ENCODE measurements at regions not wholly inside any gene's neighbourhood (a gene's known extent, or its start where the extent isn't known, plus 50 kb on each side); places are given as distances from the start of the nearest gene placed in this dataset.
"Not testable (repeated sequence)": the region's sequence is repeated elsewhere in the genome, so short reads cannot be mapped to it uniquely, and the experiment has no call there.

- H3K27ac Mint-ChIP-seq; H3K4me1 Mint-ChIP-seq (ENCODE audit: low read depth); H3K4me3 Mint-ChIP-seq (ENCODE audit: low read depth); DNase-seq (ENCODE audit: low spot score); H3K27me3 Mint-ChIP-seq (ENCODE audit: low read depth); H3K36me3 Mint-ChIP-seq (ENCODE audit: low read depth); H3K9me3 Mint-ChIP-seq; intact Hi-C loops (cut with micrococcal nuclease): not testable (repeated sequence)
Measured at GRCh38 chr2:89874810-89875595, 1183.5 kb downstream of the RPIA start.

GRCh38 chr2:89876445-89876844 lies 1185.0 kb downstream of the RPIA start:
- H3K9me3 Mint-ChIP-seq; H3K4me1 Mint-ChIP-seq (ENCODE audit: low read depth); H3K27me3 Mint-ChIP-seq (ENCODE audit: low read depth); H3K4me3 Mint-ChIP-seq (ENCODE audit: low read depth); H3K36me3 Mint-ChIP-seq (ENCODE audit: low read depth); intact Hi-C loops (cut with micrococcal nuclease); DNase-seq (ENCODE audit: low spot score); H3K27ac Mint-ChIP-seq: not testable (repeated sequence)

GRCh38 chr2:89876878-89877277 lies 1185.4 kb downstream of the RPIA start:
- H3K9me3 Mint-ChIP-seq = not testable (repeated sequence)

GRCh38 chr2:89882880-89883279 lies 1191.4 kb downstream of the RPIA start:
- H3K4me3 Mint-ChIP-seq (ENCODE audit: low read depth); H3K27ac Mint-ChIP-seq; intact Hi-C loops (cut with micrococcal nuclease); H3K9me3 Mint-ChIP-seq; H3K36me3 Mint-ChIP-seq (ENCODE audit: low read depth); DNase-seq (ENCODE audit: low spot score); H3K27me3 Mint-ChIP-seq (ENCODE audit: low read depth); H3K4me1 Mint-ChIP-seq (ENCODE audit: low read depth): not testable (repeated sequence)

More at GRCh38 chr2:89876878-89877277, 1185.4 kb downstream of the RPIA start:
- H3K4me3 Mint-ChIP-seq (ENCODE audit: low read depth); DNase-seq (ENCODE audit: low spot score); intact Hi-C loops (cut with micrococcal nuclease); H3K4me1 Mint-ChIP-seq (ENCODE audit: low read depth); H3K27me3 Mint-ChIP-seq (ENCODE audit: low read depth); H3K36me3 Mint-ChIP-seq (ENCODE audit: low read depth); H3K27ac Mint-ChIP-seq: not testable (repeated sequence)

- intact Hi-C loops (cut with micrococcal nuclease); H3K27me3 Mint-ChIP-seq (ENCODE audit: low read depth): not testable (repeated sequence)
Measured at GRCh38 chr2:89883624-89884023, 1192.2 kb downstream of the RPIA start.

GRCh38 chr2:89885071-89885470 lies 1193.6 kb downstream of the RPIA start:
- H3K4me3 Mint-ChIP-seq (ENCODE audit: low read depth); H3K4me1 Mint-ChIP-seq (ENCODE audit: low read depth); H3K36me3 Mint-ChIP-seq (ENCODE audit: low read depth); H3K9me3 Mint-ChIP-seq; DNase-seq (ENCODE audit: low spot score); intact Hi-C loops (cut with micrococcal nuclease); H3K27me3 Mint-ChIP-seq (ENCODE audit: low read depth); H3K27ac Mint-ChIP-seq: not testable (repeated sequence)

More at GRCh38 chr2:89883624-89884023, 1192.2 kb downstream of the RPIA start:
- DNase-seq (ENCODE audit: low spot score); H3K4me1 Mint-ChIP-seq (ENCODE audit: low read depth); H3K36me3 Mint-ChIP-seq (ENCODE audit: low read depth); H3K4me3 Mint-ChIP-seq (ENCODE audit: low read depth); H3K9me3 Mint-ChIP-seq; H3K27ac Mint-ChIP-seq: not testable (repeated sequence)

GRCh38 chr2:89888693-89889092 lies 1197.2 kb downstream of the RPIA start:
- intact Hi-C loops (cut with micrococcal nuclease); H3K27ac Mint-ChIP-seq; H3K36me3 Mint-ChIP-seq (ENCODE audit: low read depth); H3K9me3 Mint-ChIP-seq; H3K4me3 Mint-ChIP-seq (ENCODE audit: low read depth); DNase-seq (ENCODE audit: low spot score); H3K27me3 Mint-ChIP-seq (ENCODE audit: low read depth); H3K4me1 Mint-ChIP-seq (ENCODE audit: low read depth): not testable (repeated sequence)

- H3K4me3 Mint-ChIP-seq (ENCODE audit: low read depth); H3K36me3 Mint-ChIP-seq (ENCODE audit: low read depth); H3K4me1 Mint-ChIP-seq (ENCODE audit: low read depth); H3K27me3 Mint-ChIP-seq (ENCODE audit: low read depth); H3K27ac Mint-ChIP-seq; H3K9me3 Mint-ChIP-seq; intact Hi-C loops (cut with micrococcal nuclease); DNase-seq (ENCODE audit: low spot score): not testable (repeated sequence)
Measured at GRCh38 chr2:89890185-89890773, 1198.8 kb downstream of the RPIA start.

GRCh38 chr2:89894988-89895387 lies 1203.5 kb downstream of the RPIA start:
- H3K4me1 Mint-ChIP-seq (ENCODE audit: low read depth); H3K4me3 Mint-ChIP-seq (ENCODE audit: low read depth); DNase-seq (ENCODE audit: low spot score); H3K36me3 Mint-ChIP-seq (ENCODE audit: low read depth); intact Hi-C loops (cut with micrococcal nuclease); H3K9me3 Mint-ChIP-seq; H3K27me3 Mint-ChIP-seq (ENCODE audit: low read depth); H3K27ac Mint-ChIP-seq: not testable (repeated sequence)

GRCh38 chr2:89895629-89896028 lies 1204.2 kb downstream of the RPIA start:
- H3K4me1 Mint-ChIP-seq (ENCODE audit: low read depth); H3K27me3 Mint-ChIP-seq (ENCODE audit: low read depth); H3K27ac Mint-ChIP-seq; DNase-seq (ENCODE audit: low spot score); H3K36me3 Mint-ChIP-seq (ENCODE audit: low read depth); intact Hi-C loops (cut with micrococcal nuclease); H3K9me3 Mint-ChIP-seq; H3K4me3 Mint-ChIP-seq (ENCODE audit: low read depth): not testable (repeated sequence)

- intact Hi-C loops (cut with micrococcal nuclease); H3K27ac Mint-ChIP-seq; H3K36me3 Mint-ChIP-seq (ENCODE audit: low read depth); H3K27me3 Mint-ChIP-seq (ENCODE audit: low read depth); H3K4me3 Mint-ChIP-seq (ENCODE audit: low read depth); H3K4me1 Mint-ChIP-seq (ENCODE audit: low read depth); DNase-seq (ENCODE audit: low spot score); H3K9me3 Mint-ChIP-seq: not testable (repeated sequence)
Measured at GRCh38 chr2:89927018-89927417, 1235.5 kb downstream of the RPIA start.

- H3K4me3 Mint-ChIP-seq (ENCODE audit: low read depth); DNase-seq (ENCODE audit: low spot score); H3K27ac Mint-ChIP-seq; intact Hi-C loops (cut with micrococcal nuclease); H3K9me3 Mint-ChIP-seq; H3K27me3 Mint-ChIP-seq (ENCODE audit: low read depth); H3K36me3 Mint-ChIP-seq (ENCODE audit: low read depth); H3K4me1 Mint-ChIP-seq (ENCODE audit: low read depth): not testable (repeated sequence)
Measured at GRCh38 chr2:89935436-89935835, 1244.0 kb downstream of the RPIA start.

- H3K36me3 Mint-ChIP-seq (ENCODE audit: low read depth); H3K27ac Mint-ChIP-seq; H3K9me3 Mint-ChIP-seq; H3K4me3 Mint-ChIP-seq (ENCODE audit: low read depth); DNase-seq (ENCODE audit: low spot score); intact Hi-C loops (cut with micrococcal nuclease); H3K4me1 Mint-ChIP-seq (ENCODE audit: low read depth); H3K27me3 Mint-ChIP-seq (ENCODE audit: low read depth): not testable (repeated sequence)
Measured at GRCh38 chr2:89936011-89936410, 1244.5 kb downstream of the RPIA start.
